IMR-90 (cell line): ENCODE measurements at regions not wholly inside any gene's neighbourhood (a gene's known extent, or its start where the extent isn't known, plus 50 kb on each side); places are given as distances from the start of the nearest gene placed in this dataset.
"Not testable (repeated sequence)": the region's sequence is repeated elsewhere in the genome, so short reads cannot be mapped to it uniquely, and the experiment has no call there.

Experiments
- CTCF ChIP-seq: conservative IDR thresholded peaks from 2 replicates; pipeline ENCODE4 v1.5.1; 2012; ENCODE audit warnings: mild to moderate bottlenecking, low read depth, low read length, improper control_type of control experiment
- FOS ChIP-seq: fragments of 150-350 bp; IDR thresholded peaks from 2 replicates; pipeline ENCODE4 v1.6.1; 2016; ENCODE audit warnings: low read depth, low read length
- MAFK ChIP-seq: IDR thresholded peaks from 2 replicates; pipeline ENCODE4 v1.6.1; 2012; ENCODE audit warnings: low read depth, low read length, improper control_type of control experiment
- POLR2A ChIP-seq: IDR thresholded peaks from 2 replicates; pipeline ENCODE4 v1.6.1; 2012; ENCODE audit warnings: mild to moderate bottlenecking, low read depth, low read length
- RAD21 ChIP-seq: IDR thresholded peaks from 2 replicates; pipeline ENCODE4 v1.6.1; 2012; ENCODE audit warnings: low read length, improper control_type of control experiment

GRCh38 chr13:16145652-16146051 is 3036.0 kb downstream of the TUBA3C start:
- not testable (repeated sequence) for TF ChIP-seq POLR2A, CTCF, MAFK, RAD21, FOS
